IMR-90 (cell line): ENCODE measurements at regions not wholly inside any gene's neighbourhood (a gene's known extent, or its start where the extent isn't known, plus 50 kb on each side); places are given as distances from the start of the nearest gene placed in this dataset.

Experiments
- ATAC-seq: fragments of 200-7000 bp; cut with Tn5 transposase; 2 replicates; pipeline ENCODE4 v1.9.1; 2020; ENCODE audit warnings: low read depth, mild to moderate bottlenecking, moderate library complexity
- BruUV-seq: library from RNA; stranded (reverse); fragments of 400-500 nt; replicated peaks from 2 replicates; lab custom pipeline; 2021; lab: Mats Ljungman, UMichigan
- CTCF ChIA-PET: fragments of 300-600 bp; formaldehyde crosslinking; extraction: SDS; loops from one replicate; lab custom pipeline; 2021; ENCODE audit warnings: antibody characterized with exemption; lab: Yijun Ruan, JAX
- POLR2A ChIA-PET: fragments of 300-600 bp; sonication (Branson Sonifier 250); formaldehyde crosslinking; loops from one replicate; lab custom pipeline; 2022; ENCODE audit warnings: antibody characterized with exemption; ENCODE audit not compliant: unreplicated experiment; lab: Charles Lee
- DNase-seq: peaks from one replicate; pipeline ENCODE4 v3.0.0; 2013
- H2AFZ ChIP-seq: replicated peaks from 2 replicates; pipeline ENCODE3; 2013; ENCODE audit warnings: low read length, mild to moderate bottlenecking; ENCODE audit not compliant: poor library complexity
- H2AK5ac ChIP-seq: 2 replicates; pipeline ENCODE4 v1.6.1; 2013; ENCODE audit warnings: low read depth, low read length, inconsistent platforms
- H2AK9ac ChIP-seq: replicated peaks from 2 replicates; pipeline ENCODE3; 2013; ENCODE audit warnings: mild to moderate bottlenecking, low read depth, low read length, moderate library complexity; ENCODE audit not compliant: poor library complexity
- H2BK120ac ChIP-seq: 2 replicates; pipeline ENCODE4 v1.6.1; 2013; ENCODE audit warnings: low read depth, low read length, inconsistent platforms
- H2BK15ac ChIP-seq: 3 replicates; pipeline ENCODE4 v1.6.1; 2013; ENCODE audit warnings: low read depth, low read length, inconsistent platforms
- H2BK20ac ChIP-seq: 2 replicates; pipeline ENCODE4 v1.6.1; 2013; ENCODE audit warnings: low read depth, mild to moderate bottlenecking, inconsistent platforms, low read length, moderate library complexity
- H2BK5ac ChIP-seq: 2 replicates; pipeline ENCODE4 v1.6.1; 2013; ENCODE audit warnings: mild to moderate bottlenecking, low read depth, low read length, inconsistent platforms; ENCODE audit not compliant: poor library complexity, severe bottlenecking
- H3K14ac ChIP-seq: replicated peaks from 2 replicates; pipeline ENCODE4 v1.6.1; 2013; ENCODE audit warnings: low read depth, low read length, inconsistent platforms
- H3K18ac ChIP-seq: 2 replicates; pipeline ENCODE4 v1.6.1; 2013; ENCODE audit warnings: low read depth, low read length, control low read depth
- H3K23ac ChIP-seq: 2 replicates; pipeline ENCODE4 v1.6.1; 2013; ENCODE audit warnings: low read depth, low read length, inconsistent platforms
- H3K27ac ChIP-seq: 2 replicates; pipeline ENCODE4 v1.5.1; 2013; ENCODE audit warnings: mild to moderate bottlenecking, control low read depth, low read length; ENCODE audit not compliant: insufficient read depth
- H3K27me3 ChIP-seq: 2 replicates; pipeline ENCODE4 v1.6.1; 2013; ENCODE audit warnings: low read length; ENCODE audit not compliant: control insufficient read depth, insufficient read depth
- H3K36me3 ChIP-seq: 2 replicates; pipeline ENCODE4 v1.6.1; 2013; ENCODE audit warnings: low read length, mixed read lengths; ENCODE audit not compliant: control insufficient read depth, insufficient read depth
- H3K4ac ChIP-seq: 2 replicates; pipeline ENCODE4 v1.6.1; 2013; ENCODE audit warnings: low read depth, low read length, inconsistent platforms
- H3K4me1 ChIP-seq: 2 replicates; pipeline ENCODE4 v1.6.1; 2013; ENCODE audit warnings: low read length, mixed read lengths; ENCODE audit not compliant: control insufficient read depth, insufficient read depth
- H3K4me2 ChIP-seq: 2 replicates; pipeline ENCODE4 v1.6.1; 2013; ENCODE audit warnings: low read depth, mild to moderate bottlenecking, control low read depth, low read length, moderate library complexity
- H3K4me3 ChIP-seq: 2 replicates; pipeline ENCODE4 v1.5.1; 2013; ENCODE audit warnings: low read depth, mild to moderate bottlenecking, control low read depth, low read length, moderate library complexity; ENCODE audit not compliant: insufficient read depth
- H3K56ac ChIP-seq: 2 replicates; pipeline ENCODE4 v1.6.1; 2013; ENCODE audit warnings: low read length, inconsistent platforms; ENCODE audit not compliant: insufficient read depth; ENCODE audit errors: extremely low read depth
- H3K79me1 ChIP-seq, 2 experiments: 2 replicates each; pipeline ENCODE4 v1.6.1; 2013; ENCODE audit warnings: low read length in 2 of 2, inconsistent platforms in 1 of 2, low read depth in 1 of 2
- H3K9ac ChIP-seq: 2 replicates; pipeline ENCODE4 v1.6.1; 2013; ENCODE audit warnings: low read depth, low read length, control low read depth
- H3K9me1 ChIP-seq: 2 replicates; pipeline ENCODE4 v1.6.1; 2013; ENCODE audit warnings: low read length, inconsistent platforms; ENCODE audit not compliant: insufficient read depth
- H3K9me3 ChIP-seq: 2 replicates; pipeline ENCODE4 v1.6.1; 2013; ENCODE audit warnings: low read length; ENCODE audit not compliant: control insufficient read depth, insufficient read depth
- H4K20me1 ChIP-seq: 2 replicates; pipeline ENCODE4 v1.6.1; 2013; ENCODE audit warnings: low read length, inconsistent platforms; ENCODE audit not compliant: insufficient read depth
- H4K5ac ChIP-seq: 2 replicates; pipeline ENCODE4 v1.6.1; 2013; ENCODE audit warnings: mild to moderate bottlenecking, low read depth, low read length, control low read depth
- H4K8ac ChIP-seq, 2 experiments: 2 replicates each; pipeline ENCODE4 v1.6.1; 2013; ENCODE audit warnings: low read depth in 2 of 2, low read length in 2 of 2, control low read depth in 1 of 2, inconsistent platforms in 1 of 2
- H4K91ac ChIP-seq: 2 replicates; pipeline ENCODE4 v1.6.1; 2013; ENCODE audit warnings: low read depth, low read length, inconsistent platforms; ENCODE audit not compliant: insufficient read depth
- BHLHE40 ChIP-seq: fragments of 150-350 bp; IDR thresholded peaks from 2 replicates; pipeline ENCODE4 v1.6.1; 2016; ENCODE audit warnings: mild to moderate bottlenecking, low read depth, low read length
- CEBPB ChIP-seq: IDR thresholded peaks from 2 replicates; pipeline ENCODE4 v1.6.1; 2012; ENCODE audit warnings: low read depth, low read length, improper control_type of control experiment
- CHD1 ChIP-seq: IDR thresholded peaks from 2 replicates; pipeline ENCODE4 v1.6.1; 2012; ENCODE audit warnings: low read depth, low read length, improper control_type of control experiment
- CTCF ChIP-seq: conservative IDR thresholded peaks from 2 replicates; pipeline ENCODE4 v1.5.1; 2012; ENCODE audit warnings: mild to moderate bottlenecking, low read depth, low read length, improper control_type of control experiment
- ELK1 ChIP-seq: fragments of 150-350 bp; IDR thresholded peaks from 2 replicates; pipeline ENCODE4 v1.6.1; 2016; ENCODE audit warnings: low read depth, mild to moderate bottlenecking, low read length, moderate library complexity, borderline replicate concordance
- FOS ChIP-seq: fragments of 150-350 bp; IDR thresholded peaks from 2 replicates; pipeline ENCODE4 v1.6.1; 2016; ENCODE audit warnings: low read depth, low read length
- MAFK ChIP-seq: IDR thresholded peaks from 2 replicates; pipeline ENCODE4 v1.6.1; 2012; ENCODE audit warnings: low read depth, low read length, improper control_type of control experiment
- MAZ ChIP-seq: IDR thresholded peaks from 2 replicates; pipeline ENCODE4 v1.6.1; 2012; ENCODE audit warnings: low read depth, mild to moderate bottlenecking, low read length, improper control_type of control experiment, moderate library complexity, borderline replicate concordance
- MXI1 ChIP-seq: IDR thresholded peaks from 2 replicates; pipeline ENCODE4 v1.6.1; 2012; ENCODE audit warnings: low read depth, mild to moderate bottlenecking, low read length, moderate library complexity, borderline replicate concordance
- NFE2L2 ChIP-seq: fragments of 150-350 bp; IDR thresholded peaks from 2 replicates; pipeline ENCODE4 v1.6.1; 2016; ENCODE audit warnings: low read depth, mild to moderate bottlenecking, low read length
- POLR2A ChIP-seq: IDR thresholded peaks from 2 replicates; pipeline ENCODE4 v1.6.1; 2012; ENCODE audit warnings: mild to moderate bottlenecking, low read depth, low read length
- RAD21 ChIP-seq: IDR thresholded peaks from 2 replicates; pipeline ENCODE4 v1.6.1; 2012; ENCODE audit warnings: low read length, improper control_type of control experiment
- RCOR1 ChIP-seq: IDR thresholded peaks from 2 replicates; pipeline ENCODE4 v1.6.1; 2012; ENCODE audit warnings: mild to moderate bottlenecking, low read length, improper control_type of control experiment; ENCODE audit not compliant: insufficient replicate concordance
- RFX5 ChIP-seq: IDR thresholded peaks from 2 replicates; pipeline ENCODE4 v1.8.0; 2012; ENCODE audit warnings: low read depth, mild to moderate bottlenecking, low read length, moderate library complexity
- SMC3 ChIP-seq: fragments of 150-350 bp; IDR thresholded peaks from 2 replicates; pipeline ENCODE4 v1.6.1; 2016; ENCODE audit warnings: low read depth, mild to moderate bottlenecking, antibody characterized with exemption, low read length, moderate library complexity
- USF2 ChIP-seq: fragments of 150-350 bp; IDR thresholded peaks from 2 replicates; pipeline ENCODE4 v1.6.1; 2017; ENCODE audit warnings: mild to moderate bottlenecking, antibody characterized with exemption, low read length, low read depth
- dilution Hi-C: fragments of 300-500 bp; cut with HindIII; formaldehyde crosslinking; loops from one replicate; pipeline ENCODE4 v1.14.3; 2018; ENCODE audit warnings: low sequenced_read_pairs; ENCODE audit not compliant: unreplicated experiment
- in situ Hi-C: fragments of 300-500 bp; cut with MboI; formaldehyde crosslinking; loops from 3 replicates; pipeline ENCODE4 v1.14.3; 2019; ENCODE audit warnings: low sequenced_read_pairs, inconsistent platforms, mixed read lengths
- intact Hi-C: fragments of 100-400 bp; cut with micrococcal nuclease; formaldehyde crosslinking; loops from 2 replicates; pipeline ENCODE4 v1.10.0; 2022

GRCh38 chrX:58044130-58044529 lies 133.9 kb upstream of the ZXDA start:
- BruUV-seq = no TSS peak
- Histone ChIP-seq H2BK15ac (no peak overlapping the region), H4K5ac (no peak overlapping the region), H3K4me1 (no peaks in the 10 kb centered on the region), H2BK120ac (no peak overlapping the region), H3K18ac (no peak overlapping the region), H3K9me3 (peaks cover 9% of the 10 kb centered on the region), H3K4ac (no peak overlapping the region), H3K4me3 (no peak overlapping the region), H4K20me1 (no peaks in the 10 kb centered on the region), H2BK5ac (no peak overlapping the region), H3K23ac (no peak overlapping the region), H3K14ac (no peak overlapping the region), H3K4me2 (no peak overlapping the region), H3K27me3 (no peaks in the 10 kb centered on the region; the same call in 1 of the 2 replicates), H4K91ac (no peak overlapping the region), H3K9me1 (no peaks in the 10 kb centered on the region), H2AK9ac (no peak overlapping the region), H3K79me1 (no peaks in the 10 kb centered on the region), H2AK5ac (no peak overlapping the region), H3K36me3 (no peaks in the 10 kb centered on the region), H4K8ac (no peak overlapping the region), H2BK20ac (no peak overlapping the region), H3K56ac (no peak overlapping the region), H3K27ac (no peak overlapping the region), H2AFZ (no peak overlapping the region), H3K9ac (no peak overlapping the region)
- in situ Hi-C loops = no loop called here
- TF ChIP-seq FOS (no peak), RCOR1 (no peak), MAFK (no peak), MAZ (no peak), MXI1 (no peak), CHD1 (no peak), RAD21 (no peak), POLR2A (no peak), CEBPB (no peak), SMC3 (no peak), USF2 (no peak), ELK1 (no peak), BHLHE40 (no peak), RFX5 (no peak), NFE2L2 (no peak), CTCF (no peak)
- CTCF ChIA-PET = no interaction called here
- POLR2A ChIA-PET = no interaction called here
- DNase-seq (no peak), ATAC-seq (no peak)
- dilution Hi-C loops = no loop called here
- intact Hi-C loops = no loop called here
